GM12865 (cell line): ENCODE measurements at regions not wholly inside any gene's neighbourhood (a gene's known extent, or its start where the extent isn't known, plus 50 kb on each side); places are given as distances from the start of the nearest gene placed in this dataset.

Source experiments
- DNase-seq: peaks from one replicate; pipeline ENCODE4 v3.0.0; 2010; ENCODE audit warnings: low read depth
- H3K4me3 ChIP-seq: 2 replicates; pipeline ENCODE4 v1.5.1; 2011; ENCODE audit warnings: mild to moderate bottlenecking, low read depth, low read length, control low read depth
- TF ChIP-seq, protein P1 (sequence below): IDR thresholded peaks from 2 replicates; pipeline ENCODE4 v1.5.1; 2011; ENCODE audit warnings: low read length, control low read depth, low read depth, inconsistent platforms; ENCODE audit not compliant: insufficient read depth; ENCODE audit errors: missing control alignments

DNA sequence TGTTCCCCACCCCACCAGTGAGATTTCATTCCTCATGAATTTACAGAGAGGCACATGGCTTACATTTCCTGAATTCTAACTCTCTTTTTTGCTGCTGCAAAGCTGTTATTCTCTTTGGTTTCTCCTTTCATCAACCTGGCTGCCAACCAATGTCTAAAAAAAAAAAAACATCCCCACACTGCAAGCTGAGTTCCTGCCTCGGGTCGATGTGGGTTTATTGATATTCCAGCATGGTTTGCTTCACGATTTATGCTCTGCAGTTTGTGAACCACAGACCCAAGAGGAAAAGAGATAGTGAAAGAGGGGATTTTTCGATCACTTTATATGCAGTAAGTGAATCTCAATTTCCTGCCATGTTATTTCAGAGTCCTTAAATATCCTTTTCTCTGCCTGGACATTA lies 363.6 kb downstream of the LPIN1 start:
- no peak overlapping the region for H3K4me3 ChIP-seq
- TF ChIP-seq, protein P1, sequence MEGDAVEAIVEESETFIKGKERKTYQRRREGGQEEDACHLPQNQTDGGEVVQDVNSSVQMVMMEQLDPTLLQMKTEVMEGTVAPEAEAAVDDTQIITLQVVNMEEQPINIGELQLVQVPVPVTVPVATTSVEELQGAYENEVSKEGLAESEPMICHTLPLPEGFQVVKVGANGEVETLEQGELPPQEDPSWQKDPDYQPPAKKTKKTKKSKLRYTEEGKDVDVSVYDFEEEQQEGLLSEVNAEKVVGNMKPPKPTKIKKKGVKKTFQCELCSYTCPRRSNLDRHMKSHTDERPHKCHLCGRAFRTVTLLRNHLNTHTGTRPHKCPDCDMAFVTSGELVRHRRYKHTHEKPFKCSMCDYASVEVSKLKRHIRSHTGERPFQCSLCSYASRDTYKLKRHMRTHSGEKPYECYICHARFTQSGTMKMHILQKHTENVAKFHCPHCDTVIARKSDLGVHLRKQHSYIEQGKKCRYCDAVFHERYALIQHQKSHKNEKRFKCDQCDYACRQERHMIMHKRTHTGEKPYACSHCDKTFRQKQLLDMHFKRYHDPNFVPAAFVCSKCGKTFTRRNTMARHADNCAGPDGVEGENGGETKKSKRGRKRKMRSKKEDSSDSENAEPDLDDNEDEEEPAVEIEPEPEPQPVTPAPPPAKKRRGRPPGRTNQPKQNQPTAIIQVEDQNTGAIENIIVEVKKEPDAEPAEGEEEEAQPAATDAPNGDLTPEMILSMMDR = no peak
- DNase-seq = no peak

- H3K4me3 ChIP-seq = no peak overlapping the region
- TF ChIP-seq, protein P1 = no peak
- no peak for DNase-seq
These were observed 364.0 kb downstream of the LPIN1 start for GRCh38 chr2:12110481-12110880.

DNA sequence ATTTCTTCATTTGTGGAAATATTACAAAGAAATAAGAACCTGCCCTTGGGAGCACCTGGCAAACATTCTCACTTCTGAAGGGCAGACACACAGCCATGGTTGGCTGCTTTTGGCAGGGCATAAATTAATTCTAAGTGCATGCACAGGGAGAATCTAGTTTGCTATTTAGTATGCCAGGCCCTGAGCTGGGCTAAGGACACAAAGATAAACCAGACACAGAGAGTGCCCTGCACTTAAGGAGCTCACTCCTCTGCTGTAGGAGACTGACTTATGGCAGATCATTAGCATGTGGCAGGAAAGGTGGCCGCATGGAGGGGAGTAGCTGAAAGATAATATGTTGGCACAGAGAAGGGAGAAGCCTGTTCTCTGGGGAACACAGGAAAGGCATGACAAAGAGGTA lies 367.0 kb downstream of the LPIN1 start:
- no peak for DNase-seq
- TF ChIP-seq, protein P1 = no peak
- H3K4me3 ChIP-seq = no peak overlapping the region

- H3K4me3 ChIP-seq = no peak overlapping the region
- TF ChIP-seq, protein P1 = no peak
- no peak for DNase-seq
These were observed 368.4 kb downstream of the LPIN1 start for GRCh38 chr2:12114816-12115215.

GRCh38 chr2:12116228-12116750 lies 369.9 kb downstream of the LPIN1 start:
- DNase-seq = peak; percentile 74
- H3K4me3 ChIP-seq = no peak overlapping the region
- TF ChIP-seq, protein P1 = no peak

GRCh38 chr2:12119841-12120240 lies 373.4 kb downstream of the LPIN1 start:
- DNase-seq = no peak
- H3K4me3 ChIP-seq = no peak overlapping the region
- TF ChIP-seq, protein P1 = no peak

DNA sequence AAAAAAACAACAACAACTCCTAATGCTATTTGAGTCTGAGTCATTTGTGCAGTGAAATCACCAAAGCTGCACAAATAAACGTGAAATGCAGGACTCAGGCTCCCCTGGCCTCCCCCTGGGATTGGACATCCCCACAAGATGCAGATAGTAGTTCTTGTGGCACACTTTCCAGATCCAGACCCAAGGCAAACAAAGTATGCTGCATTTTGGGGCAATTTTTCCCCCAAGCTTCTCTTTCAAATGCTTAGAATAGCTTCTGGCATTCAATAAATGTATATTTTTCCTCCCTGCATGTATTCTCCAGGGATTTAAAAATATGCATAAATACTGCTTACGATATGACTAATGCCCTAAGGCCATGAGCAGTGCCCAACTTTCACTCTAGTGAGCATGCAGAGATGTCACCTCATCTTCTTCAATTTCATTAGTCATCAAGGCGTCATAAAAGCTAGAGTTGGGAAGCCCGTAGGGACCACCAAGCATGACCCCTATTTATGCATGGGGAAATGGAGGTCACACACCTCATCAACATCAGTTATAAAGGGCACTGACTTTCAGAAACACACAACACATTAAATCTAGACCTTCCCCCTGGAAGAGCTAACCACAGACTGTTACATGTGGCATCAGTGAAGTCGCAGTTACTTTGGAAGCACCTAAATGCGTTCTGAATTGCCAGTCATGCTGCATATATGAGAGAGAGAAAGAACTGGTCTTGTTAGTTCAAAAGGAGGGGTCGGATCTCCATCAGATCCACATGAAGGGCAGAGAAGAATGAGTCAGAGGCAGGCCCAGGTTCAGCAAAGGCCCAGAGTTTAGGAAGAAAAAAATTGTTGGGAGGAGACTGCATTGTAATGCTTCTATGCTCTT lies 374.1 kb downstream of the LPIN1 start:
- DNase-seq = no peak
- H3K4me3 ChIP-seq = no peak overlapping the region
- TF ChIP-seq, protein P1 = no peak
